Esophagus muscularis mucosa (tissue), 4 donors: ENCODE measurements at regions not wholly inside any gene's neighbourhood (a gene's known extent, or its start where the extent isn't known, plus 50 kb on each side); places are given as distances from the start of the nearest gene placed in this dataset.
A peak's percentile ranks its signal among the peaks of the same experiment; 100 is the strongest.

Source experiments
- DNase-seq: peaks from one replicate; pipeline ENCODE4 v3.0.0-alpha.2; 2017; ENCODE audit errors: extremely low spot score
- H3K27ac ChIP-seq, 4 donors: fragments of 200-600 bp; sonication (generic); replicated peaks in 1 of 4; 1 replicate in 3 of 4; 2 replicates in 1 of 4; pipeline ENCODE4 v1.5.1; 2016 to 2019; ENCODE audit warnings: mild to moderate bottlenecking in 1 of 4
- H3K27me3 ChIP-seq, 4 donors: fragments of 200-600 bp; sonication (generic); one replicate each; pipeline versions ENCODE4 v1.5.1 to v1.6.0; 2016 to 2019
- H3K36me3 ChIP-seq, 4 donors: fragments of 200-600 bp; sonication (generic); one replicate each; pipeline ENCODE4 v1.5.1; 2016 to 2019
- H3K4me1 ChIP-seq, 4 donors: fragments of 200-600 bp; sonication (generic); one replicate each; pipeline ENCODE4 v1.5.1; 2016 to 2019
- H3K4me3 ChIP-seq, 4 donors: fragments of 200-600 bp; sonication (generic); 1 replicate in 2 of 4; 2 replicates in 2 of 4; pipeline ENCODE4 v1.5.1; 2016 to 2019; ENCODE audit warnings: mild to moderate bottlenecking in 4 of 4, moderate library complexity in 1 of 4
- H3K9me3 ChIP-seq, 4 donors: fragments of 200-600 bp; sonication (generic); 1 replicate in 3 of 4; 2 replicates in 1 of 4; pipeline ENCODE4 v1.5.1; 2016 to 2019
- CTCF ChIP-seq, 3 experiments: fragments of 200-600 bp in 2 of 3; fragments of 450-650 bp in 1 of 3; sonication (generic) in 2 of 3; IDR thresholded peaks; one replicate each; pipeline ENCODE4 v1.5.1; 2017 to 2019; ENCODE audit warnings: antibody characterized with exemption in 3 of 3, mild to moderate bottlenecking in 2 of 3, moderate library complexity in 1 of 3
- EP300 ChIP-seq: sonication (generic); formaldehyde crosslinking; IDR thresholded peaks from one replicate; pipeline ENCODE4 v1.6.1; 2017; ENCODE audit warnings: antibody characterized with exemption
- POLR2A ChIP-seq: fragments of 450-650 bp; IDR thresholded peaks from one replicate; pipeline ENCODE4 v1.6.1; 2017; ENCODE audit warnings: antibody characterized with exemption, moderate library complexity, mild to moderate bottlenecking, low read depth
- POLR2AphosphoS5 ChIP-seq, 2 donors: sonication (generic); formaldehyde crosslinking; IDR thresholded peaks; one replicate each; pipeline ENCODE4 v1.6.1; 2017; ENCODE audit warnings: antibody characterized with exemption in 2 of 2
- whole genome bisulfite sequencing: methylation state at CpG from one replicate; pipeline ENCODE4 v1.1.5; 2018; 5-methylcytosine and 5-hydroxymethylcytosine counted together
- intact Hi-C: fragments of 100-400 bp; cut with DNase I; formaldehyde crosslinking; loops from one replicate; pipeline ENCODE4 v1.15.1; 2023

- 97% methylated on average over 3 of the region's 3 CpGs for WGBS
- no peak for TF ChIP-seq EP300
- TF ChIP-seq POLR2AphosphoS5 (IDR thresholded peaks at IDR 0.05) = no peak
- no peak for TF ChIP-seq POLR2A
- TF ChIP-seq CTCF (IDR thresholded peaks at IDR 0.05) = no peak
- H3K9me3 ChIP-seq = no peaks in the 10 kb centered on the region
- no peak for DNase-seq
- no peaks in the 10 kb centered on the region for H3K36me3 ChIP-seq
- peaks cover 23 to 41% (median 38%) of the 10 kb centered on the region in 4 donors for H3K4me1 ChIP-seq
- intact Hi-C loops = no loop called here
- H3K27ac ChIP-seq = no peak overlapping the region
- no peaks in the 10 kb centered on the region for H3K27me3 ChIP-seq
- no peak overlapping the region for H3K4me3 ChIP-seq
These were observed 103.7 kb upstream of the TPM1 start for GRCh38 chr15:62938825-62939224.

GRCh38 chr15:62940093-62940754 lies 102.3 kb upstream of the TPM1 start:
- no peaks in the 10 kb centered on the region for H3K36me3 ChIP-seq
- peaks cover 23 to 33% (median 31%) of the 10 kb centered on the region in 4 donors for H3K4me1 ChIP-seq
- 79% methylated on average over 2 of the region's 4 CpGs for WGBS
- intact Hi-C loops = no loop called here
- H3K4me3 ChIP-seq = no peak overlapping the region
- no peaks in the 10 kb centered on the region for H3K27me3 ChIP-seq
- peak overlapping the region; percentile 79 to 85 (median 84) for H3K27ac ChIP-seq
- no peaks in the 10 kb centered on the region for H3K9me3 ChIP-seq
- DNase-seq = no peak
- TF ChIP-seq CTCF (IDR thresholded peaks at IDR 0.05) (no peak), POLR2AphosphoS5 (IDR thresholded peaks at IDR 0.05) (no peak), POLR2A (no peak), EP300 (no peak)

DNA sequence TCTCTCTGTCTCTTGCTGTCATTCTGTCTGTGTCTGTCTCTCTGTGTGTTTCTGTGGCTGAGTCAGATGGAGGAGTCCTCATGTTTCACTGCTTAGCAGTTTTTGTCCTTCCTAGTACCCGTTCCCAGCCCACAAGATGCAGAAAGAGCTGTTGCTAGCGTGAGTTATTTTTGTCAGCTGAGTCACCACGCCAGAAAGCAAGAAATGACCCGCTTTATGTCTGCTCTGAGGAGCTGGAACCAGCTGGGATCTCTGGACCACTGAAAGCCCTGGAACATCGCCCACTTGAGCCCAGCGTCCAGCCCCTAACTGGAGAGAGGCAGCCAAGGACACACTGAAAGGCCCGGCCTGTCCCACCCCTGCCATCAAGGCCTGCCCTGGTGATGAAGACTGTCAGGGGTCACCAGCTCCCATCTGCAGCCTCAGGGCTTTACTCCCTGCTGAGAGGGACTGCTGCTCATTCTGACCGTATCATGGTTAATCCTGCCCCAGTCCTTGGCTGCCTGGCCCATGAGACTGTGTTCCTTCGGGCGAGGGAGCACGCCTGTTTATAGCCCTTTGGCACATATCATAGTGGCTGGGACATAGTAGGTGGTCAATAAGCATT lies 101.7 kb upstream of the TPM1 start:
- no peaks in the 10 kb centered on the region for H3K36me3 ChIP-seq
- TF ChIP-seq POLR2AphosphoS5 (IDR thresholded peaks at IDR 0.05) = peak; percentile 70 to 80
- TF ChIP-seq CTCF (IDR thresholded peaks at IDR 0.05) = no peak
- TF ChIP-seq EP300 = no peak
- no peak for TF ChIP-seq POLR2A
- DNase-seq = peak; percentile 94
- peak overlapping the region in 1 of 4 donors; percentile 17 for H3K4me3 ChIP-seq
- H3K27ac ChIP-seq = peak overlapping the region; percentile 79 to 85 (median 84)
- no peaks in the 10 kb centered on the region for H3K27me3 ChIP-seq
- H3K4me1 ChIP-seq = peaks cover 23 to 33% (median 29%) of the 10 kb centered on the region in 4 donors
- intact Hi-C loops = no loop called here
- 19% methylated on average over 6 of the region's 11 CpGs for WGBS
- no peaks in the 10 kb centered on the region for H3K9me3 ChIP-seq

DNA sequence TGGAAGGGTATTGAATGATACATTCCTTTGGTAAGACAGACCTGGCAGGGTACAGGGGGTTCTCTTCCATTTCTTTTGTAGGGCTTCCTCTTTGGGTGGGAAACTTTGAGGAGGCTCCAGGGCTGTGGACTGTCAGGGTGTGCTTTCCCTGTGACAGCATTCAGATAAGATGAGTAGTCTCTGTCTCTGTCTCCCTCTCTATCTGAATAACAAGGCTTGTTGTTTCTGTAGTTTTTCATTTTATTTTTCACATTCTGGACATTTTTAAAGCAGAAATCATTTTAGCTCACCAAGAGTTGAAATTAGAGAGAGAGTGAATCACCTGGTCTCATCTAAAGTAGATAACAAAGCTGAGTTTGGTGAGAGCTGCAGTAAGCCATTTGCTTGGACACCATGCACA lies 100.8 kb upstream of the TPM1 start:
- H3K36me3 ChIP-seq = no peaks in the 10 kb centered on the region
- H3K4me3 ChIP-seq = no peak overlapping the region
- H3K27ac ChIP-seq = peak overlapping the region; percentile 79 to 85 (median 84)
- peaks cover 23 to 33% (median 29%) of the 10 kb centered on the region in 4 donors for H3K4me1 ChIP-seq
- no peak for DNase-seq
- no peak for TF ChIP-seq CTCF (IDR thresholded peaks at IDR 0.05)
- no peak for TF ChIP-seq POLR2A
- no peak for TF ChIP-seq EP300
- no peak for TF ChIP-seq POLR2AphosphoS5 (IDR thresholded peaks at IDR 0.05)
- H3K9me3 ChIP-seq = no peaks in the 10 kb centered on the region
- H3K27me3 ChIP-seq = no peaks in the 10 kb centered on the region
- intact Hi-C loops = no loop called here
